OCI-LY3 (cell line): ENCODE measurements at regions not wholly inside any gene's neighbourhood (a gene's known extent, or its start where the extent isn't known, plus 50 kb on each side); places are given as distances from the start of the nearest gene placed in this dataset.

Source experiments
- H2AFZ ChIP-seq: fragments of 200-600, 300-600 bp; shearing (Covaris generic); 2 replicates; pipeline ENCODE4 v1.6.0; 2014; ENCODE audit warnings: antibody characterized with exemption, low read depth, low read length
- H3K27ac ChIP-seq: fragments of 200-600, 300-600 bp; sonication (generic); 2 replicates; pipeline ENCODE4 v1.5.1; 2014; ENCODE audit warnings: mild to moderate bottlenecking, low read length, moderate library complexity, mixed read lengths
- H3K27me3 ChIP-seq: fragments of 200-600, 300-600 bp; sonication (generic); 2 replicates; pipeline ENCODE4 v1.6.1; 2014; ENCODE audit warnings: low read depth, low read length, mixed read lengths
- H3K36me3 ChIP-seq: fragments of 200-600, 300-600 bp; sonication (generic); replicated peaks from 2 replicates; pipeline ENCODE3; 2014; ENCODE audit warnings: low read depth, low read length, mixed read lengths
- H3K4me1 ChIP-seq: fragments of 300-600, 200-600 bp; sonication (generic); 2 replicates; pipeline ENCODE4 v1.6.1; 2014; ENCODE audit warnings: low read length, mixed read lengths
- H3K4me2 ChIP-seq: fragments of 200-600, 300-600 bp; sonication (generic); 2 replicates; pipeline ENCODE4 v1.6.1; 2014; ENCODE audit warnings: low read length, mixed read lengths
- H3K4me3 ChIP-seq: fragments of 300-600, 200-600 bp; sonication (generic); 2 replicates; pipeline ENCODE4 v1.5.1; 2014; ENCODE audit warnings: antibody characterized with exemption, mild to moderate bottlenecking, low read length, moderate library complexity
- H3K79me2 ChIP-seq: fragments of 300-600, 200-600 bp; shearing (Covaris generic); 2 replicates; pipeline ENCODE4 v1.6.1; 2014; ENCODE audit warnings: mild to moderate bottlenecking, low read length, mixed read lengths
- H3K9ac ChIP-seq: fragments of 300-600, 200-600 bp; shearing (Covaris generic); 2 replicates; pipeline ENCODE4 v1.6.0; 2014; ENCODE audit warnings: mild to moderate bottlenecking, low read length, moderate library complexity
- H3K9me3 ChIP-seq: fragments of 200-600, 300-600 bp; shearing (Covaris generic); 2 replicates; pipeline ENCODE4 v1.6.1; 2014; ENCODE audit warnings: low read length, mixed read lengths; ENCODE audit not compliant: insufficient read depth
- H4K20me1 ChIP-seq: fragments of 200-600, 300-600 bp; sonication (generic); 2 replicates; pipeline ENCODE4 v1.6.1; 2016; ENCODE audit warnings: low read length, mixed read lengths; ENCODE audit not compliant: insufficient read depth
- CTCF ChIP-seq: fragments of 200-600, 300-600 bp; sonication (generic); IDR thresholded peaks from 2 replicates; pipeline ENCODE4 v1.5.1; 2014; ENCODE audit warnings: antibody characterized with exemption, low read length, low read depth
- EZH2phosphoT487 ChIP-seq: fragments of 200-600 bp; shearing (Covaris generic); IDR thresholded peaks from 2 replicates; pipeline ENCODE4 v1.6.1; 2018; ENCODE audit warnings: antibody characterized with exemption, mixed run types, low read depth

- H2AFZ ChIP-seq, result no peak overlapping the region
- H3K4me1 ChIP-seq, result no peaks in the 10 kb centered on the region
- H3K27ac ChIP-seq, result no peak overlapping the region
- H3K9me3 ChIP-seq, result no peaks in the 10 kb centered on the region
- H3K79me2 ChIP-seq, result no peaks in the 10 kb centered on the region
- no peak overlapping the region for H3K4me2 ChIP-seq
- H3K4me3 ChIP-seq, result no peak overlapping the region
- H4K20me1 ChIP-seq, result no peaks in the 10 kb centered on the region
- H3K9ac ChIP-seq, result no peak overlapping the region
- H3K36me3 ChIP-seq, result no peaks in the 10 kb centered on the region
- H3K27me3 ChIP-seq, result no peaks in the 10 kb centered on the region
- TF ChIP-seq EZH2phosphoT487 (no peak), CTCF (no peak)
Measured at GRCh38 chr16:8187782-8188372, 402.4 kb downstream of the TMEM114 start.

- H3K27me3 ChIP-seq, result no peaks in the 10 kb centered on the region
- H3K9me3 ChIP-seq, result no peaks in the 10 kb centered on the region
- TF ChIP-seq CTCF (no peak), EZH2phosphoT487 (no peak)
- H2AFZ ChIP-seq, result no peak overlapping the region
- no peaks in the 10 kb centered on the region for H4K20me1 ChIP-seq
- H3K9ac ChIP-seq, result no peak overlapping the region
- no peaks in the 10 kb centered on the region for H3K79me2 ChIP-seq
- H3K4me1 ChIP-seq, result no peaks in the 10 kb centered on the region
- no peak overlapping the region for H3K4me3 ChIP-seq
- no peaks in the 10 kb centered on the region for H3K36me3 ChIP-seq
- no peak overlapping the region for H3K4me2 ChIP-seq
- H3K27ac ChIP-seq, result no peak overlapping the region
Measured at GRCh38 chr16:8184854-8185253, 405.5 kb downstream of the TMEM114 start.

GRCh38 chr16:8183176-8184099 lies 406.9 kb downstream of the TMEM114 start:
- Histone ChIP-seq H3K36me3 (no peaks in the 10 kb centered on the region), H3K27me3 (no peaks in the 10 kb centered on the region), H2AFZ (no peak overlapping the region), H4K20me1 (no peaks in the 10 kb centered on the region), H3K4me3 (no peak overlapping the region), H3K4me1 (no peaks in the 10 kb centered on the region), H3K9ac (no peak overlapping the region), H3K79me2 (no peaks in the 10 kb centered on the region), H3K9me3 (no peaks in the 10 kb centered on the region), H3K27ac (no peak overlapping the region), H3K4me2 (no peak overlapping the region)
- TF ChIP-seq CTCF (no peak), EZH2phosphoT487 (no peak)

- Histone ChIP-seq H3K4me1 (no peaks in the 10 kb centered on the region), H3K4me3 (no peak overlapping the region), H4K20me1 (no peaks in the 10 kb centered on the region; the same call in 1 of the 2 replicates), H3K27ac (no peak overlapping the region), H2AFZ (no peak overlapping the region), H3K4me2 (no peak overlapping the region), H3K9ac (no peak overlapping the region), H3K27me3 (no peaks in the 10 kb centered on the region), H3K79me2 (no peaks in the 10 kb centered on the region), H3K9me3 (no peaks in the 10 kb centered on the region), H3K36me3 (no peaks in the 10 kb centered on the region)
- no peak for TF ChIP-seq CTCF
- no peak for TF ChIP-seq EZH2phosphoT487
Measured at GRCh38 chr16:8182761-8183160, 407.6 kb downstream of the TMEM114 start.
